ENCODE measurements at regions not wholly inside any gene's neighbourhood (a gene's known extent, or its start where the extent isn't known, plus 50 kb on each side); places are given as distances from the start of the nearest gene placed in this dataset.

- H3T11ph ChIP-seq (ENCODE audit: low read length) = no peak overlapping the region
- no peak overlapping the region for H3K4ac ChIP-seq (ENCODE audit: low read depth, low read length)
- Mint-ChIP-seq H3K9me3 (peaks cover 43 to 57% of the 10 kb centered on the region in 2 experiments), H3K4me3 (no peak overlapping the region), H3K27me3 (ENCODE audit: low read depth) (no peaks in the 10 kb centered on the region), H3K4me1 (0 out of 4 replicates have a peak, but pooled peaks cover 0 to 2% of the 10 kb centered on the region in 2 experiments), H3K36me3 (ENCODE audit: insufficient read depth in 1 of 3, low read depth in 3 of 3) (no peaks in the 10 kb centered on the region; a peak in 1 of 7 replicates), H3K27ac (no peak overlapping the region)
- no peak overlapping the region for H2BK5ac ChIP-seq (ENCODE audit: insufficient read length, low read length)
- H3K9ac ChIP-seq (ENCODE audit: extremely low read depth, insufficient read length, low read length) = no peak overlapping the region
- no peaks in the 10 kb centered on the region for H3K9me3 ChIP-seq (ENCODE audit: control insufficient read depth, low read depth, low read length)
- TF ChIP-seq CTCF (conservative IDR thresholded peaks at IDR 0.05) = no peak
- H3K4me2 ChIP-seq (ENCODE audit: insufficient read depth, insufficient read length, low read length) = no peak overlapping the region
- H2BK15ac ChIP-seq (ENCODE audit: low read depth, low read length) = no peak overlapping the region
- no peak overlapping the region for H2BK20ac ChIP-seq (ENCODE audit: low read depth, low read length, poor library complexity, severe bottlenecking)
- H3K79me2 ChIP-seq (ENCODE audit: insufficient read depth, low read length) = no peaks in the 10 kb centered on the region
- no peaks in the 10 kb centered on the region for H4K20me1 ChIP-seq (ENCODE audit: control insufficient read depth, insufficient read depth, insufficient read length)
- H2AK5ac ChIP-seq (ENCODE audit: insufficient read length, low read length) = no peak overlapping the region
- H2BK12ac ChIP-seq (ENCODE audit: insufficient read length, low read depth, low read length) = no peak overlapping the region
- H3K23ac ChIP-seq (ENCODE audit: insufficient read length, low read depth, low read length) = no peak overlapping the region
- H3K18ac ChIP-seq (ENCODE audit: insufficient read length, low read depth, low read length) = no peak overlapping the region
- no peaks in the 10 kb centered on the region for H3K4me1 ChIP-seq (ENCODE audit: insufficient read depth, low read length)
- H3K27me3 ChIP-seq (ENCODE audit: insufficient read depth, low read length) = no peaks in the 10 kb centered on the region
- WGBS (ENCODE audit: extremely low coverage, insufficient read length, low lambda C conversion rate) = no CpG with 5 or more reads among the region's 3 CpGs
- H3K14ac ChIP-seq (ENCODE audit: insufficient read depth, low read length) = no peak overlapping the region
- no peak overlapping the region for H3K27ac ChIP-seq (ENCODE audit: insufficient read length, low read depth, low read length)
- H3K79me1 ChIP-seq (ENCODE audit: insufficient read depth, low read depth, low read length, poor library complexity, severe bottlenecking) = no peaks in the 10 kb centered on the region
- no peak overlapping the region for H4K5ac ChIP-seq (ENCODE audit: insufficient read length, low read depth, low read length)
- no peak overlapping the region for H4K91ac ChIP-seq (ENCODE audit: insufficient read length, low read depth, low read length)
- H2AFZ ChIP-seq (ENCODE audit: low read length) = no peak overlapping the region
- no peak overlapping the region for H3K56ac ChIP-seq (ENCODE audit: insufficient read length, low read depth, low read length)
- no peaks in the 10 kb centered on the region for H3K23me2 ChIP-seq (ENCODE audit: insufficient read length, low read depth, low read length, poor library complexity, severe bottlenecking)
- H4K8ac ChIP-seq (replicated peaks; ENCODE audit: insufficient read length, low read depth, low read length) = no peak overlapping the region
- DNase-seq = no peak
- H2BK120ac ChIP-seq (ENCODE audit: low read depth, low read length, poor library complexity, severe bottlenecking) = no peak overlapping the region
Observed at GRCh38 chrX:36913551-36913950, 94.6 kb upstream of the FAM47C start.

Data from H9 (cell line).